Natural killer cell (primary cell): ENCODE measurements at regions not wholly inside any gene's neighbourhood (a gene's known extent, or its start where the extent isn't known, plus 50 kb on each side); places are given as distances from the start of the nearest gene placed in this dataset.

Experiments used
- ATAC-seq, 3 donors: fragments of 150-1000 bp in 2 of 3; fragments of 200-7000 bp in 1 of 3; cut with Tn5 transposase; 1 replicate in 1 of 3; 2 replicates in 2 of 3; pipeline ENCODE4 v1.10.0; 2021; ENCODE audit warnings: mild to moderate bottlenecking in 2 of 3, moderate library complexity in 2 of 3
- DNase-seq, 2 donors: peaks; one replicate each; pipeline versions ENCODE4 v3.0.0 to v3.0.0-alpha.2; 2013 to 2021; ENCODE audit warnings: mixed read lengths in 1 of 2
- H3K27ac ChIP-seq: one replicate; pipeline ENCODE4 v1.5.1; 2013; ENCODE audit warnings: mild to moderate bottlenecking, low read length
- H3K27me3 ChIP-seq: one replicate; pipeline ENCODE4 v1.6.1; 2013; ENCODE audit warnings: low read length; ENCODE audit not compliant: control insufficient read depth, insufficient read depth
- H3K36me3 ChIP-seq: one replicate; pipeline ENCODE4 v1.6.1; 2013; ENCODE audit warnings: low read length; ENCODE audit not compliant: control insufficient read depth, insufficient read depth
- H3K4me1 ChIP-seq: one replicate; pipeline ENCODE4 v1.6.1; 2013; ENCODE audit warnings: low read length; ENCODE audit not compliant: control insufficient read depth, insufficient read depth
- H3K4me3 ChIP-seq: one replicate; pipeline ENCODE4 v1.5.1; 2013; ENCODE audit warnings: low read length
- H3K9me3 ChIP-seq: one replicate; pipeline ENCODE4 v1.6.1; 2013; ENCODE audit warnings: low read length; ENCODE audit not compliant: control insufficient read depth, insufficient read depth
- H3K27ac Mint-ChIP-seq, 2 donors: one replicate each; pipeline ENCODE4 v1.8.0; 2022; ENCODE audit warnings: mild to moderate bottlenecking in 2 of 2, mixed read lengths in 2 of 2, moderate library complexity in 1 of 2
- H3K27me3 Mint-ChIP-seq, 2 donors: one replicate each; pipeline ENCODE4 v1.8.0; 2022; ENCODE audit warnings: low read depth in 2 of 2, mixed read lengths in 2 of 2
- H3K36me3 Mint-ChIP-seq: one replicate; pipeline ENCODE4 v1.8.0; 2022; ENCODE audit warnings: mixed read lengths
- H3K4me1 Mint-ChIP-seq, 2 donors: one replicate each; pipeline ENCODE4 v1.8.0; 2022; ENCODE audit warnings: mixed read lengths in 2 of 2
- H3K4me3 Mint-ChIP-seq: one replicate; pipeline ENCODE4 v1.8.0; 2022; ENCODE audit warnings: mild to moderate bottlenecking, moderate library complexity, mixed read lengths
- H3K9me3 Mint-ChIP-seq, 2 donors: one replicate each; pipeline ENCODE4 v1.8.0; 2022; ENCODE audit warnings: mixed read lengths in 2 of 2
- CTCF ChIP-seq: fragments of 200-600 bp; IDR thresholded peaks from one replicate; pipeline ENCODE4 v1.8.0; 2022; ENCODE audit warnings: antibody characterized with exemption
- WGBS: methylation state at CpG from one replicate; pipeline ENCODE4 v1.1.7; 2013; ENCODE audit warnings: missing lambda C conversion rate; ENCODE audit not compliant: insufficient coverage; 5-methylcytosine and 5-hydroxymethylcytosine counted together
- intact Hi-C: fragments of 100-400 bp; cut with micrococcal nuclease; formaldehyde crosslinking; loops from one replicate; pipeline ENCODE4 v1.14.2; 2022

- DNase-seq (peak in 1 of 2 donors; percentile 35), ATAC-seq (peak; percentile 66 to 86 (median 71))
- Mint-ChIP-seq H3K27me3 (no peaks in the 10 kb centered on the region), H3K4me3 (peak overlapping the region; percentile 59), H3K4me1 (peaks cover 49 to 51% of the 10 kb centered on the region in 2 donors), H3K36me3 (no peaks in the 10 kb centered on the region), H3K9me3 (peaks cover 0 to 4% of the 10 kb centered on the region in 2 donors), H3K27ac (peak overlapping the region; percentile 80 to 84)
- peaks cover 13% of the 10 kb centered on the region for H3K4me1 ChIP-seq
- no CpG with 5 or more reads among the region's 2 CpGs for WGBS
- no peak for TF ChIP-seq CTCF
- no peaks in the 10 kb centered on the region for H3K27me3 ChIP-seq
- H3K9me3 ChIP-seq = no peaks in the 10 kb centered on the region
- intact Hi-C loops = loop anchor here (5.0 kb wide), 4 partner anchors 153 to 372 kb away; partner anchors contain the start of gene CMC1
- no peaks in the 10 kb centered on the region for H3K36me3 ChIP-seq
- H3K4me3 ChIP-seq = no peak overlapping the region
- peak overlapping the region; percentile 58 for H3K27ac ChIP-seq
Measured at GRCh38 chr3:28089527-28089897, 151.9 kb upstream of the CMC1 start.

GRCh38 chr3:28099296-28099695 lies 142.1 kb upstream of the CMC1 start:
- H3K27ac ChIP-seq = no peak overlapping the region
- DNase-seq = no peak
- no peak overlapping the region for H3K4me3 Mint-ChIP-seq
- no peaks in the 10 kb centered on the region for H3K36me3 ChIP-seq
- intact Hi-C loops = no loop called here
- no peak overlapping the region for H3K4me3 ChIP-seq
- no peak for ATAC-seq
- peaks cover 0 to 2% of the 10 kb centered on the region in 2 donors for H3K27me3 Mint-ChIP-seq
- peaks cover 10 to 18% of the 10 kb centered on the region in 2 donors for H3K9me3 Mint-ChIP-seq
- no peaks in the 10 kb centered on the region for H3K27me3 ChIP-seq
- no peaks in the 10 kb centered on the region for H3K9me3 ChIP-seq
- H3K36me3 Mint-ChIP-seq = peaks cover 20% of the 10 kb centered on the region
- no peaks in the 10 kb centered on the region for H3K4me1 ChIP-seq
- H3K27ac Mint-ChIP-seq = no peak overlapping the region
- no peak for TF ChIP-seq CTCF
- 100% methylated on average over 1 of the region's 2 CpGs for WGBS
- peaks cover 0 to under 1% of the 10 kb centered on the region in 2 donors for H3K4me1 Mint-ChIP-seq

- no peak overlapping the region for H3K4me3 Mint-ChIP-seq
- intact Hi-C loops = no loop called here
- H3K4me1 ChIP-seq = no peaks in the 10 kb centered on the region
- no peaks in the 10 kb centered on the region for H3K9me3 ChIP-seq
- no peaks in the 10 kb centered on the region for H3K4me1 Mint-ChIP-seq
- H3K27me3 Mint-ChIP-seq = peaks cover 0 to 2% of the 10 kb centered on the region in 2 donors
- H3K4me3 ChIP-seq = no peak overlapping the region
- no peak for DNase-seq
- ATAC-seq = no peak
- H3K27ac Mint-ChIP-seq = no peak overlapping the region
- no peaks in the 10 kb centered on the region for H3K27me3 ChIP-seq
- no peaks in the 10 kb centered on the region for H3K36me3 ChIP-seq
- WGBS = 82% methylated on average over 1 of the region's 1 CpG
- H3K36me3 Mint-ChIP-seq = peaks cover 20% of the 10 kb centered on the region
- H3K9me3 Mint-ChIP-seq = peaks cover 10 to 16% of the 10 kb centered on the region in 2 donors
- TF ChIP-seq CTCF = no peak
- H3K27ac ChIP-seq = no peak overlapping the region
Measured at GRCh38 chr3:28101705-28102104, 139.7 kb upstream of the CMC1 start.

GRCh38 chr3:28103861-28104260 lies 137.6 kb upstream of the CMC1 start:
- peaks cover 20% of the 10 kb centered on the region for H3K36me3 Mint-ChIP-seq
- no peak for ATAC-seq
- peaks cover 0 to 2% of the 10 kb centered on the region in 2 donors for H3K27me3 Mint-ChIP-seq
- TF ChIP-seq CTCF = no peak
- Histone ChIP-seq H3K4me1 (no peaks in the 10 kb centered on the region), H3K36me3 (no peaks in the 10 kb centered on the region), H3K4me3 (no peak overlapping the region), H3K27me3 (no peaks in the 10 kb centered on the region), H3K27ac (no peak overlapping the region), H3K9me3 (no peaks in the 10 kb centered on the region)
- peaks cover 8 to 13% of the 10 kb centered on the region in 2 donors for H3K9me3 Mint-ChIP-seq
- intact Hi-C loops = no loop called here
- WGBS = 76% methylated on average over 3 of the region's 3 CpGs
- H3K4me1 Mint-ChIP-seq = no peaks in the 10 kb centered on the region
- DNase-seq = no peak
- no peak overlapping the region for H3K4me3 Mint-ChIP-seq
- H3K27ac Mint-ChIP-seq = no peak overlapping the region
